ENCODE measurements at regions not wholly inside any gene's neighbourhood (a gene's known extent, or its start where the extent isn't known, plus 50 kb on each side); places are given as distances from the start of the nearest gene placed in this dataset.

DNA sequence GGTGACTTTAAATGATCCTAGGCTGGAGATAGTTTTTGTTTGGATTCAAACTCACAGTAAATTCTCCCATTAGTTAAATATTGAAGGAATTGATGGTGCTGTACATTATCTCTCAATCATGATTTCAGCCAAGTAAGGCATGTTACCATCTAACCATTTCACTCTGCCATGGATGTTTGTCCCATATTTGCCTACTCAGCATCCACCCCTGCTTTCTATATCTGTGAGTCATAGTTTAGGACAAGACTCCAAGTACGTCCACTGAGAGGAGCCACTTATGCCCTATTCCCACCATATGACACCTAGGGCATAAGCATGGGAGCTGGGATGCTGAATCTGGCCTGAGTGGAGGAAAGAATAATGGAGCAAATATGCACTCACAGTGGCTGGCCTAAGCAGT is 155.2 kb downstream of the RPL10L start:
- Histone ChIP-seq H3K27me3 (ENCODE audit: control insufficient read depth in 2 of 2, insufficient read depth in 2 of 2, low read length in 2 of 2) (no peaks in the 10 kb centered on the region), H4K20me1 (replicated peaks; ENCODE audit: control insufficient read depth, extremely low read depth, insufficient read depth, low read length) (no peaks in the 10 kb centered on the region), H3K4me1 (ENCODE audit: control insufficient read depth, extremely low read depth, insufficient read depth, low read length) (no peaks in the 10 kb centered on the region), H3K9ac (replicated peaks; ENCODE audit: extremely low read depth, insufficient read depth, low read length) (no peak overlapping the region), H3K9me3 (replicated peaks; ENCODE audit: control insufficient read depth, insufficient read depth, low read length) (no peaks in the 10 kb centered on the region), H3K4me2 (ENCODE audit: insufficient read depth, low read length) (no peak overlapping the region), H2AFZ (ENCODE audit: low read depth, low read length) (no peak overlapping the region), H3K27ac (ENCODE audit: insufficient read depth, low read depth, low read length) (no peak overlapping the region), H3K4me3 (replicated peaks in 1 of 3; ENCODE audit: insufficient read depth in 1 of 3, low read depth in 1 of 3, low read length in 3 of 3) (no peak overlapping the region), H3K79me2 (ENCODE audit: control insufficient read depth, insufficient read depth, low read length) (no peaks in the 10 kb centered on the region), H3K9me1 (replicated peaks; ENCODE audit: control insufficient read depth, extremely low read depth, insufficient read depth, low read length) (no peaks in the 10 kb centered on the region), H3K36me3 (ENCODE audit: control insufficient read depth in 2 of 2, extremely low read depth in 1 of 2, insufficient read depth in 2 of 2, low read length in 2 of 2) (no peaks in the 10 kb centered on the region)
- CTCF ChIA-PET = no interaction called here
- BruUV-seq (replicated peaks) = no TSS peak
- POLR2A ChIA-PET = no interaction called here
- TF ChIP-seq, protein P1, sequence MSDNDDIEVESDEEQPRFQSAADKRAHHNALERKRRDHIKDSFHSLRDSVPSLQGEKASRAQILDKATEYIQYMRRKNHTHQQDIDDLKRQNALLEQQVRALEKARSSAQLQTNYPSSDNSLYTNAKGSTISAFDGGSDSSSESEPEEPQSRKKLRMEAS (IDR thresholded peaks at IDR 0.05; ENCODE audit: insufficient read depth, insufficient read length) = no peak
- TF ChIP-seq POLR2AphosphoS5 (IDR thresholded peaks at IDR 0.05; ENCODE audit: insufficient read depth, low read depth, low read length) (no peak), FOS (IDR thresholded peaks at IDR 0.05; ENCODE audit: borderline replicate concordance, insufficient read depth, low read length) (no peak), POLR2A (IDR thresholded peaks at IDR 0.05; ENCODE audit: low read depth, low read length) (no peak), JUN (IDR thresholded peaks at IDR 0.05; ENCODE audit: borderline replicate concordance, insufficient read depth, insufficient read length, low read depth) (no peak), EZH2 (IDR thresholded peaks at IDR 0.05; ENCODE audit: borderline replicate concordance, low read depth, low read length, severe bottlenecking) (no peak), GATA2 (IDR thresholded peaks at IDR 0.05; ENCODE audit: insufficient read depth, insufficient read length, low read depth, low read length) (no peak), MYC (IDR thresholded peaks at IDR 0.05; ENCODE audit: low read depth, low read length) (no peak)
- TF ChIP-seq, protein P2, sequence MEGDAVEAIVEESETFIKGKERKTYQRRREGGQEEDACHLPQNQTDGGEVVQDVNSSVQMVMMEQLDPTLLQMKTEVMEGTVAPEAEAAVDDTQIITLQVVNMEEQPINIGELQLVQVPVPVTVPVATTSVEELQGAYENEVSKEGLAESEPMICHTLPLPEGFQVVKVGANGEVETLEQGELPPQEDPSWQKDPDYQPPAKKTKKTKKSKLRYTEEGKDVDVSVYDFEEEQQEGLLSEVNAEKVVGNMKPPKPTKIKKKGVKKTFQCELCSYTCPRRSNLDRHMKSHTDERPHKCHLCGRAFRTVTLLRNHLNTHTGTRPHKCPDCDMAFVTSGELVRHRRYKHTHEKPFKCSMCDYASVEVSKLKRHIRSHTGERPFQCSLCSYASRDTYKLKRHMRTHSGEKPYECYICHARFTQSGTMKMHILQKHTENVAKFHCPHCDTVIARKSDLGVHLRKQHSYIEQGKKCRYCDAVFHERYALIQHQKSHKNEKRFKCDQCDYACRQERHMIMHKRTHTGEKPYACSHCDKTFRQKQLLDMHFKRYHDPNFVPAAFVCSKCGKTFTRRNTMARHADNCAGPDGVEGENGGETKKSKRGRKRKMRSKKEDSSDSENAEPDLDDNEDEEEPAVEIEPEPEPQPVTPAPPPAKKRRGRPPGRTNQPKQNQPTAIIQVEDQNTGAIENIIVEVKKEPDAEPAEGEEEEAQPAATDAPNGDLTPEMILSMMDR (IDR thresholded peaks at IDR 0.05; ENCODE audit: extremely low read depth in 1 of 2, insufficient read depth in 1 of 2, low read depth in 1 of 2, low read length in 2 of 2) = no peak
- no peak for DNase-seq (ENCODE audit: low read depth, low spot score)
- intact Hi-C loops (cut with micrococcal nuclease) = no loop called here
- no peak for FAIRE-seq
- dilution Hi-C loops (cut with MboI; ENCODE audit: extremely low pct_ligation_motif_present, low sequenced_read_pairs) = no loop called here
